ENCODE measurements at regions not wholly inside any gene's neighbourhood (a gene's known extent, or its start where the extent isn't known, plus 50 kb on each side); places are given as distances from the start of the nearest gene placed in this dataset.

DNA sequence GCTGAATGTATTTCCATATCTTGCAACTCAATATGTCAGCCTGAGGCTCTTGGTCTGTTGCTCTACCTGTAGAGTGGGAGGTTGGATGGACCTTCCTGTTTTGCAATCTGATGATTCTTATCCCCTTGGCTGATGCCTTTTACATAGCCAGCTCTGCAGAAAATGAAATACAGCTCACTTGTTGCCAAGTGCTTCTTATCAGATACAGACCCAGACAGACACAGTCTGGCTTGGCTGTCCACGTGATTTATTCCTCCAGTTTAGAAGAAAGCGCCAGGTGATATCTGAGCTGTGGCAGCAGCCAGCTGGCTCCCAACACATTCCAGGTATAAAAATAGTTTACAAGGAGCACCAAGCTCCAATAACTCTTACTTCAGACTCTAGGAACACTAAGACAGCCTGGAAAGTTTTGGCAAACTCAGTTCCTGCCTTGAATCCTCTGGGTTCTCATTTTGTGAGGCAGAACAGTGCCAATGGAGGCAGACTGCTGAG, 479.2 kb upstream of the USP24 start:
- Histone ChIP-seq H4K20me1 (ENCODE audit: control insufficient read depth, insufficient read depth, insufficient read length) (no peaks in the 10 kb centered on the region), H2BK12ac (ENCODE audit: insufficient read length, low read depth, low read length) (no peak overlapping the region), H3K9ac (ENCODE audit: extremely low read depth, insufficient read length, low read length) (no peak overlapping the region), H3T11ph (ENCODE audit: low read length) (no peak overlapping the region), H3K23ac (ENCODE audit: insufficient read length, low read depth, low read length) (no peak overlapping the region), H2BK20ac (ENCODE audit: low read depth, low read length, poor library complexity, severe bottlenecking) (no peak overlapping the region), H2BK15ac (ENCODE audit: low read depth, low read length) (no peak overlapping the region), H3K79me1 (ENCODE audit: insufficient read depth, low read depth, low read length, poor library complexity, severe bottlenecking) (no peaks in the 10 kb centered on the region), H3K27ac (ENCODE audit: insufficient read length, low read depth, low read length) (no peak overlapping the region), H3K79me2 (ENCODE audit: insufficient read depth, low read length) (no peaks in the 10 kb centered on the region), H3K23me2 (ENCODE audit: insufficient read length, low read depth, low read length, poor library complexity, severe bottlenecking) (no peaks in the 10 kb centered on the region), H3K27me3 (ENCODE audit: insufficient read depth, low read length) (no peaks in the 10 kb centered on the region), H3K4me2 (ENCODE audit: insufficient read depth, insufficient read length, low read length) (no peak overlapping the region), H4K8ac (replicated peaks; ENCODE audit: insufficient read length, low read depth, low read length) (no peak overlapping the region), H2BK5ac (ENCODE audit: insufficient read length, low read length) (no peak overlapping the region), H2AFZ (ENCODE audit: low read length) (no peak overlapping the region), H3K14ac (ENCODE audit: insufficient read depth, low read length) (no peak overlapping the region), H2AK5ac (ENCODE audit: insufficient read length, low read length) (no peak overlapping the region), H3K4ac (ENCODE audit: low read depth, low read length) (no peak overlapping the region), H3K18ac (ENCODE audit: insufficient read length, low read depth, low read length) (no peak overlapping the region), H3K4me1 (ENCODE audit: insufficient read depth, low read length) (no peaks in the 10 kb centered on the region), H2BK120ac (ENCODE audit: low read depth, low read length, poor library complexity, severe bottlenecking) (no peak overlapping the region), H4K91ac (ENCODE audit: insufficient read length, low read depth, low read length) (no peak overlapping the region), H3K9me3 (ENCODE audit: control insufficient read depth, low read depth, low read length) (no peaks in the 10 kb centered on the region), H3K56ac (ENCODE audit: insufficient read length, low read depth, low read length) (no peak overlapping the region), H4K5ac (ENCODE audit: insufficient read length, low read depth, low read length) (no peak overlapping the region)
- Mint-ChIP-seq H3K36me3 (ENCODE audit: insufficient read depth in 1 of 3, low read depth in 3 of 3) (no peaks in the 10 kb centered on the region), H3K27ac (no peak overlapping the region), H3K9me3 (no peaks in the 10 kb centered on the region), H3K4me3 (no peak overlapping the region), H3K4me1 (peaks cover 3 to 4% of the 10 kb centered on the region in 2 experiments; a peak in 3 of 4 replicates), H3K27me3 (ENCODE audit: low read depth) (no peaks in the 10 kb centered on the region)
- TF ChIP-seq, protein P1, sequence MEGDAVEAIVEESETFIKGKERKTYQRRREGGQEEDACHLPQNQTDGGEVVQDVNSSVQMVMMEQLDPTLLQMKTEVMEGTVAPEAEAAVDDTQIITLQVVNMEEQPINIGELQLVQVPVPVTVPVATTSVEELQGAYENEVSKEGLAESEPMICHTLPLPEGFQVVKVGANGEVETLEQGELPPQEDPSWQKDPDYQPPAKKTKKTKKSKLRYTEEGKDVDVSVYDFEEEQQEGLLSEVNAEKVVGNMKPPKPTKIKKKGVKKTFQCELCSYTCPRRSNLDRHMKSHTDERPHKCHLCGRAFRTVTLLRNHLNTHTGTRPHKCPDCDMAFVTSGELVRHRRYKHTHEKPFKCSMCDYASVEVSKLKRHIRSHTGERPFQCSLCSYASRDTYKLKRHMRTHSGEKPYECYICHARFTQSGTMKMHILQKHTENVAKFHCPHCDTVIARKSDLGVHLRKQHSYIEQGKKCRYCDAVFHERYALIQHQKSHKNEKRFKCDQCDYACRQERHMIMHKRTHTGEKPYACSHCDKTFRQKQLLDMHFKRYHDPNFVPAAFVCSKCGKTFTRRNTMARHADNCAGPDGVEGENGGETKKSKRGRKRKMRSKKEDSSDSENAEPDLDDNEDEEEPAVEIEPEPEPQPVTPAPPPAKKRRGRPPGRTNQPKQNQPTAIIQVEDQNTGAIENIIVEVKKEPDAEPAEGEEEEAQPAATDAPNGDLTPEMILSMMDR (conservative IDR thresholded peaks at IDR 0.05), result no peak
- no peak for DNase-seq
- WGBS (ENCODE audit: extremely low coverage, insufficient read length, low lambda C conversion rate), result no CpG with 5 or more reads among the region's 2 CpGs

All from H9 (cell line).